Activated CD8-positive, alpha-beta memory T cell treated with anti-CD3 and anti-CD28 coated beads, Interleukin-2, amount 50 U/mL, for 24 hours (primary cell): ENCODE measurements at regions not wholly inside any gene's neighbourhood (a gene's known extent, or its start where the extent isn't known, plus 50 kb on each side); places are given as distances from the start of the nearest gene placed in this dataset.

Experiments
- DNase-seq: peaks from one replicate; pipeline ENCODE4 v3.0.0-alpha.2; 2020; ENCODE audit errors: extremely low read depth

DNA sequence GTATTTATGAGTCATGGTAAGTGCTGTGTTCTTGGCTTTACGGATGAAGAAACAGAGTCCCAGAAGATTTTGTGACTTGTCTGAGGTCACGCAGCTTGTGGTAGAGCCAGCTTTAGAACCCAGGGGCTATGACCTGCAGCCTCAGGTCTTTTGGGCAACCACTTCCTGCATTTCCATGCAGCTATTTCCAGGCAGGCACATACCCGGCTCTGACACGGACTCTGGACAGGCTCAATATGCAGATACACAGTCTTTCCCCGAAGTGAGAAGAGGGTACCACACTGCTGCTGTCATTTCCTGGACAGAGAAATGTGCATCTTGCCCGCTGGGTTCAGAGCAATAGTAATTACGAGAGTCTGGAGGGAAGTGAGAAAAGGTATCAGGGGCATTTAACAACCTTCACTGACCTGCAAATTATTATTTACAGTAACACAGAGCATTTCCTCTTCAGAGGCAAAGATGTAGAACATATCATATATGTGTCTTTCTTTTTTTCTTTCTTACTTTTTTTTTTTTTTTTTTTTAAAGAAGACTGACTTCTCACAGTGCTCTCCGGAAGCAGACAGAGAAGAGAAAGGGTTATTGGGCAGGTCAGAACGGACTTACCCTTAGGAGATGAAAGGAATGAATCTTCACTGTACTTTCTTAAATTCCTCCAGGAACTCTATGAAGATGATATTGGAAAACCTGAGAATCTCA is 185.1 kb downstream of the CLIC5 start:
- peak; percentile 18 for DNase-seq

DNA sequence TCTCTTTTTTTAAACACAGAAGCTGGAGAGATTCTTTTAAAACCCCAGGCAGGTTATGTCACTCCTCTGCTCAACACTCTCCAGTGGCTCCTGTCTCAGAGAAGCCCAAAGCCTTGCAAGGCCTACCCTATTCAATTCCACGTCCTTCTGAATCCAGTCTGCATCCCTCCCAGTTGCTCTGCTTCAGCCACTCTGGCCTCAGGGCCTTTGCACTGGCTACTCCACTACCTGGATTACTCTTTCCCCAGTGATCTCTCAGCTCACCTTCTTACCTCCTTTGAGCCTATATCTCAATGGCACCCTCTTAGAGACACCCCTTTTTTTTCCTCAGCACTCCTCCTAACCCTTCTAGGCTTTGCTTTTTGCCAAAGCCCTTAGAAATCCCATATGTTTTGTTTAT is 185.8 kb downstream of the CLIC5 start:
- DNase-seq: no peak

DNA sequence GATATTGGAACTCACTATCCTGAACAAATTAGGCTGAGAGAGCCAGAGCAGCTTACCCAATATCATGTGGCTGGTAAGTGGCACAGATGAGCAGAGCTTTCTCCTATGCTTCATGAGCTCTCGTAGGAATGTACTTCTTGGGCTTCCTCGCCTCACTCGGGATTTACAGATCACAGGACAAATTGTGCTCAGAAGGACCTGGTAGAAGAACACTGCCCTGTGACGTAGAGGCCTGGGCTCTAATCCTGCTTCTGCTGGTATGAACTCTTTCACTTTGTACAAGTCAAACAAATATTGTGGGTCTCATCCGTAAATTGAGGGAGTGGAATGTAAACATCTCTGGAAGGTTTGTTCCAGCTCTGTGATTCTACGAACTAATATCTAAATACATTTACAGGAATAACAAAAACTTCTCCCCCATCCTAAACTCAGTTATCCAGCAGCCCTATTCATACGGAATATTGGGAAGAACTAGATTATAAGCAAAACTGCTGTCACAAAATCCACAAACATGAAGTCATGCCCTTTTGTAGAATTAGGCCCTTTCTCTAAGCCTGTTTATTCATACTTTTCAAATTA is 187.6 kb downstream of the CLIC5 start:
- DNase-seq: no peak

- DNase-seq: no peak
Observed at GRCh38 chr6:45822873-45823272, 192.8 kb downstream of the CLIC5 start.

GRCh38 chr6:45822246-45822812 is 193.3 kb downstream of the CLIC5 start:
- no peak for DNase-seq

DNA sequence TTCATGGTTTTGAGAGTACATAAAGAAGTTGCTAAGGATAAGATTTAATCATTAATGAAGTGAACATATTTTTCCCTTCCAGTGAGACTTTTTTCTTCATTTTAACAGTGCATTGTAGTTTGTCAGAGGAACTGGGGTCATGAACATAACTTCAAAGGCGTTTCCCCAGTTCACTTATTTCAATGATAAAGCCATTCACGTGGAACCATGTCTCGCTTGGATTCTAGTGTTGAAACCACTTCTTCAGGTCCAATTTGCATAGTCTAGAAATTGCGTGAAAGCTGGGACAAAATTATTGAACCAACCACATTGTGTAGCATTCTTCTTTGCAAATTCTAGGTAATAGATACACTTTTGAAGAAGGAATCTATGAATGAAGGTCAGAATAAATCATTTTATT is 197.0 kb downstream of the CLIC5 start:
- no peak for DNase-seq

- DNase-seq: no peak
Observed at GRCh38 chr6:45816674-45817297, 198.9 kb downstream of the CLIC5 start.

DNA sequence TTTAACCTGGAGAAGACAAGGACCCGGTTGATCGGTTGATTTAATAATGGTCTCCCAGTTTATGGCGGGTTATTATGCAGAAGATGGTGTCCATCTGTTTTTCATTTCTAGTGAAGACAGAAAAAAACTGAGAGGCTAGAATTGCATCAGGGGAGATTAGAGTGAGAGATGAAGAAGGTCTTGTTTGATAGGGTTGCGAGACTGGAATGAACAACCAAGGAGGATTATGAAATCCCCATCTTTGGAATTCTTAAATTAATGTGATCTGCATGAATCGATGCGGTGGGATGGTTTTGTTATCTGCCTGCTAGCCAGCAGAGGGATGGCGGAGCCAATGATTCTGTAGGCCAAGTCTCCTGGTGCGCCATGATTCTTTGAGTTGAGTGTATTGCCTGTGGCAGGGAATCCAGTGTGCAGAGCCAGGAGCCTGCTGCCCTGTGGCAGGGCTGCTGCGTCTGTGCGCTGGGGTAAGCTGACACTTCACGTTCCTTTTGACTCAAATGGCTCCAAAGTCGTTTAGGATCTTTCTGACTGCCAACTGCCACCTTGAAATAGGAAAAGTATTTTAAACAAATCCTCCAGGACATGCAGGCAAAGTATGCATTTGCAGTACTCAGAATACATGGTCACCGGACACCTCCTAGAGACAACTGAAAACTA is 200.1 kb downstream of the CLIC5 start:
- DNase-seq: no peak

- no peak for DNase-seq
Observed at GRCh38 chr6:45814772-45815171, 200.9 kb downstream of the CLIC5 start.

- DNase-seq: no peak
Observed at GRCh38 chr6:45813943-45814342, 201.7 kb downstream of the CLIC5 start.

DNA sequence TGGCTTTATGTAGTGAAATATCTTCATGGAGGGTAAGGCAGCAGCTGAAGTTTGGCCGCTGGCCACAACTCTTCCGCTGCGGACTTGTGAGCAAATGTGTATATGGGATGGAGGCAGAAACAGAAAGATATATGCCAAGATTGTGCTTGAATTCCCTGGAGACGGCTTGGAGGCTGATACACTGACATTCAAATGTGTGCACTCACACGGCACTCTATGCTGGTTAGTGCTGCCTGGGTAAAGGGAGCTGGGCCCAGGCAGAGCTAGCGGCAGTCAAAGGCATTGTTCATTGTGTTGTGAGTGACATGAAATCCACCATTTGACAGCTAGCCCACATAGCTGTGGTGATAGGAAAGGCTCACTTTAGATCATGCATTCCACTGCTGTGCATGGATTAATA is 202.7 kb downstream of the CLIC5 start:
- DNase-seq: no peak

GRCh38 chr6:45808917-45809316 is 206.7 kb downstream of the CLIC5 start:
- DNase-seq: no peak

DNA sequence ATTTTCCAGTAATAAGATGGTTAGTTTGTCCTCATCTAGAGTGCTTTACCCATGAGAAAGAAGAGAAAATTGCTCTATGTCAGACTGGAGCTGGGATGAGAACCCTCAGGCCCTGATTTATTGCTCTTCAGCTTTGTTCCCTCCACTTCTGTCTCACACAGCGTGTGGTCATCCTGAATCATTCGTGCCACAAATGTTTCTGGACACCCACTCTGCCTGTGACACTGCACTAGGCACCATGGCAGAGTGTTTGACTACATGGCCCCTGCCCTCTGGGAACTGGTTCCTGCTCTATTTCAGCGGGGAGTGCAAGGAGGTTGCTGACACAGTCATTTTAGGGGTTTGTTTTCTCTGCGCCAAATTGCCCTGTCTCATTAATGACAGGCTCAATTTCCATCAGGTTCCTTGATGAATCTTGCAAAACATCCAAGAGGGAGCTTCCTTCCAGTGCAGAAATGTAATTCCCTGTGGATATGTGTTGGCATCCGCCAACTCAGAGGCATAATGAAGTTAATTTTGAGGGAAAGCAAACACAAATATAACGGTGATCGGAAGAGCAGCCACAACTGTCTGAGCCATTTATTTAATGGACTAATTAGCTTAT is 207.5 kb downstream of the CLIC5 start:
- no peak for DNase-seq

GRCh38 chr6:45807311-45808041 is 208.2 kb downstream of the CLIC5 start:
- DNase-seq: no peak

DNA sequence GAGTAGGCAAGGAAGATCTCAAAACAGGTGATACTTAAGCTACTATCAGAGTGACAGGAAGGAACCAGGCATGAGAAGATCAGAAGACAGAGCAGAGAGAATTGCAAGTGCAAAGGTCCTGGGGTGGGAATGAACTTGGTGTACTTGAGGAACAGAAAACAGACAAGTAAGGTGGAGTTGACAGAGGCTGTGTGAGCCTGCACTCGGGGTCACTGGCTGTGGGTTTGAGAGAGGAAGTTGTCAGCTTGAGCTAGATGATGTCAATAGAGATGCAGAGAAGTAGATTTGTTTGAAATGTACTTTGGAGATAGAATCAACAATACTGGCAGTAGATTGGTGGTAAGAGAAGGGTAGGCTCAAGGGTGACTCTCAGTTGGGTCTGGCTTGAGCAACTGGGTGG is 209.5 kb downstream of the CLIC5 start:
- no peak for DNase-seq

- no peak for DNase-seq
Observed at GRCh38 chr6:45803071-45803470, 212.6 kb downstream of the CLIC5 start.

- peak; percentile 31 for DNase-seq
Observed at GRCh38 chr6:45801471-45802289, 214.0 kb downstream of the CLIC5 start.

- DNase-seq: no peak
Observed at GRCh38 chr6:45800911-45801310, 214.7 kb downstream of the CLIC5 start.

DNA sequence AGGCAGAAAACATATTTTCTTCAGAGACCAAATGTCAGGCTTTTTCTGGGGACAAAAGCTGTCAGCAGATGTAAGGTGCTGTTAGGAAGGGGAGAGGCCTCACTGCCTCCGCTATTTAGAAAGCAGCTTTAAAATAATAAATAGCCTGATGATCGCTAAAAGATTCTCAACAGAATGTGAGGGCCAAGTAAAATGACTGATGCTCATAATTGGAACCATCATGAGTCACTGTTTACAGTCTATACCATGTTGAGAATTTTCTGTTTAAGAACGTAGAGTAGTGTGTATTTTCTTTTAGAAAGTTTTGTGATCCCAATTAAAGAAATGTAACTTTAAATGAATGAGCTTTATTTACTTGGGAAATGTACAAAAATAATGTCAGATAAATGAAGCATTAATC is 220.0 kb downstream of the CLIC5 start:
- no peak for DNase-seq

- DNase-seq: no peak
Observed at GRCh38 chr6:45794465-45794864, 221.2 kb downstream of the CLIC5 start.
